ENCODE measurements at regions not wholly inside any gene's neighbourhood (a gene's known extent, or its start where the extent isn't known, plus 50 kb on each side); places are given as distances from the start of the nearest gene placed in this dataset.

DNA sequence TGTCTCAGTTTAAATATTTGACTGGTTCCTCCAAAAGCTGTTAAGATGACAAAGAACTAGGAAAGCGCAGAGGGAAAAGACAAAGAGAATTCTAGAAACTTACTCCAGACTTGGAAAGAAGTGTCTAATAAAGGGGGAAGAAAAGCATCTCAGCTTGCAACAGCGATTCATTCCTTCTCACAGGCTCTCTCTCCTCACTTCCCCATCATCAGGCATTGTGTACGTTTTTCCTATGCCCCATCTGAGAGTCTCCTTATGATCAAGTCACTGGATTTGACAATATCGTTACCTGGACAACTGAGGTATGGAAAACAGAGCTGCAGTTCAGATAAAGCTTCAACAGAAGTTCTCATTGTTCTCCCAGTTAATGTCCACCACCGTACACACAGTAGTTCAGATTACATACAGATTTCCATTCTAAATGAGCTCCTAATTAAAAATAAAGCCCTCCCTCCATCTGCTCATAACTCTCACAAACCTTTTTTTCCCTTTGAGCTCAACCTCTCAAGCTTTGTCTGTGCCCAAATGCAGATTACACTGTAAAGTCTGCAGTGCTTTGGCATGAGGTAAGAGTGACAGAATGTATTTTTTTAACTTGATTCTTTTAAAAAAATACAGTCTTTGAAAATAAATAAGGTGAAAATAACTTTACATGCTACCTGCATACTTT lies 254.4 kb upstream of the THBS1 start:
- no peak for DNase-seq

DNA sequence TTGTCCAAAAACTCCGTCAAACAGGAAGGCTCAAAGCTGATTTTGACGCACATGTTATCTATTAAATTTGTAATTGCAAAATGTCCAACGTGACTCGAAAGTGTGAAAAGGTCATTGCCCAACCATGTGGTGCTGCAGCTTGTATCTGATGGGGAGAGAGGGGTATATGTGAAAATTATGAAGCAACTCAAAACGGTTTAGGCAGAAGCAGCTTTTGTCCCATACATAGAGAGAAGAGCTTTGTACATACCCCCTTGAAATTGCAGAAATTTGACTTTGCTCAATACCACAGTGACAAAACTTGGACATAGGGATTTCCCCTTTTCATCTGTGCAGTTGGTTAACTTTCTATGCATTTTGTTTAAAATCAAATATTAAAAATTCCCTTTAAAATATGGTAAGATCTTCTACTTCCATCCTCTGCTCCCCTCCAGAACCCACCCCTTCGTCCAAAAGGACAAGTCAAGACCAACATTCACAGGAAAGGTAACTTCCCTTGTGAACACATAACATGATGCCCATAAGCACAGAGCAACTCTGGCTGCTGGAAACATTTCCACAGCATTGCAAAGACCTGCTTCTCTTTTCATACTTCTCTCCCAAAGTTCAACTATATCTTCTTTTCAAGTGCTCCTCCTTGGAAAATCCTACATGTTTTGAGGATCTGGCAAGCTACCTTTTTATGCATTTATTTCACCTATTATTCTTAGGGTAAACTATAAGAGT lies 253.7 kb upstream of the THBS1 start:
- DNase-seq: no peak

- no peak for DNase-seq
Observed at GRCh38 chr15:39330061-39330460, 250.8 kb upstream of the THBS1 start.

GRCh38 chr15:39331584-39331983 lies 249.3 kb upstream of the THBS1 start:
- no peak for DNase-seq

DNA sequence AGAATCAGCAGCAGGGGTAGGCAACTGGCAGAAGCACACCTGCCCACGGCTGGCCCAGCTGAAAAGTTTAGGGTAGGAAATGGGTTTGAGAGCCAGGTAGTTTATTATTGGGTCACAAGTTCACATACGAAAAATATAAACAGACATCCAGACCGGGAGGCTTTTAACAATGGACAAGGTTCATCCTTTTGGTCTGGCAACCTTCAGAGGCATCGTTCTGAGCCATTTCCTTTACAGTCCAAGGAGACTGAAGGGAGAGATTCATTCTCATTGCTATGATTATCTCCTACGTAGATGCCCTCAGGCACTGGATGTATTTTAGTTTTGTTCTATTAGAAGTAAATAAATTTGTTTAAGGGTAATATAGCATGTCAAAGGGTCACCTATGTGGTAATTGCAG lies 248.0 kb upstream of the THBS1 start:
- no peak for DNase-seq

DNA sequence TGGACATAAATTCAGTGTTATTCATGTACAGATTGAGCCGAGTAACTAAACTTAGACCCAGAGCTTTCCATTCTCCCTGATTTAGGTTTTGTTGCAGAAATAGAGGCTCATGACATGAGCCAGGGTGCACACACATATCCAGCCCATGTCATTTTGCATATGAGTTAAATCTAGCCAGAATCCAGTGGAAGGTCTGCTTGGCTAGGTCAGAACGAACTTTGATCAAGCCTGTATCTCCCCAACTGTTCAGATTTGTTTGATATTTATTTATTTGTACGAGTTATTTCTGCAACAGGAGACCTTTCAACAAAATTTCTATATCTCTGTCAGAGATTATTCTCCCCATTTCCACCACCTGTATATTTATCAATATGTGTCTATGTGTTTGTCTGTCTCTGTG lies 247.5 kb upstream of the THBS1 start:
- DNase-seq: no peak

DNA sequence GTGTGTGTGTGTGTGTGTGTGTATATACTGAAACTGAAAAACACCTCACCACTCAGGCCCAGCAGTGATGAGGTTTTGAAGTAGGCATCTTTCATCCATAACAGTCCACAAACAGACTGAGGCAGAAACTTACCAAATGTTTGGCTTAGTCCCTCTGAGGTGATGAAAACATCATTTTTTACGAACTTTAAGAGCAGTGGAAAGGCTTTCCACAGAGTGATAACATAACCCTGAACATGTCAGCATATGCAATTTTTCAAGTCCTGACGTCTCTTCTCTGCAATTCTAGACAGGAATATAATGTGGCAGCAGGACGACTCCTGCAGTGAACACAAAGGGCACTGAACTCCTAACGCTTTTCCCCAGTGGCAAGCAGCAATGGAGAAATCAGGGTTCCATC lies 247.0 kb upstream of the THBS1 start:
- DNase-seq: no peak

- no peak for DNase-seq
Observed at GRCh38 chr15:39336926-39337325, 244.0 kb upstream of the THBS1 start.

- no peak for DNase-seq
Observed at GRCh38 chr15:39338251-39338650, 242.6 kb upstream of the THBS1 start.

- no peak for DNase-seq
Observed at GRCh38 chr15:39340903-39341645, 239.8 kb upstream of the THBS1 start.

GRCh38 chr15:39344662-39345141 lies 236.2 kb upstream of the THBS1 start:
- DNase-seq: no peak

- no peak for DNase-seq
Observed at GRCh38 chr15:39345176-39345575, 235.7 kb upstream of the THBS1 start.

DNA sequence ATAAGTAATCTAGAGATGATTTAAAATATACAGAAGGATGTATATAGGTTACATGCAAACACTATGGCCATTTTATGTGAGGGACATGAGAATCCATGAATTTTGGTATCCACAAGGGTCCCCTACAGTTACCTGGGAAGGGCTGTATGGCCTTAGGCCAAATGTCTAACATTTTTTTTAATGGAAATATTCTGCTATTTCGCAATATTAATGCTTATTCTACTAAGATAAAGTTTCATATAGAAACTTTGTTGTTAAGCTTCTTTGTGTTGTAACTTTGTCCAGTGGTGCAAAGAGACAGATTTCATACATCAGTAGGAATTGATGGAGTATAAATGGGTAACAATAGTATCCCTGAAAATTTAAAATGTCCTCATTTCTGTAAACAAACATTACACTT lies 233.4 kb upstream of the THBS1 start:
- no peak for DNase-seq

DNA sequence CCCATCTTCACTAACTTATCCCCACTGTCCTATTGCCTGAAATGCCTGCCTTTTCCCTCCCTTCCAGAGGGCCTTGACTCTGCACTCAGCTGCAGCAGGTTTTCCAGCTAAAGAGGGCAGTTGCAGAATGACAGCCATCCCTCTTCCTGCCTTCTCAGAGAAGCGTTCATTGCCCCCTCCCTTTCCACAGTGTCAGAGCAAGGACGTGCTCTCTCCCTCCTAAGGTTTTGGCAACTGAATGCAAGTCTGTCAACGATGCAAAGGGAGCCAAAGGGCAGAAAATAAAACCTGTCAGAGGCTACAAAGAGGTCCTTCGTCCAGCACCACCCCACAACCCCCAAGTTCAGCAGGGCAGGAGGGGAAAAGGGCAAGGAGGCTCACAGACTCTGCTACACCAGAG lies 230.1 kb upstream of the THBS1 start:
- no peak for DNase-seq

DNA sequence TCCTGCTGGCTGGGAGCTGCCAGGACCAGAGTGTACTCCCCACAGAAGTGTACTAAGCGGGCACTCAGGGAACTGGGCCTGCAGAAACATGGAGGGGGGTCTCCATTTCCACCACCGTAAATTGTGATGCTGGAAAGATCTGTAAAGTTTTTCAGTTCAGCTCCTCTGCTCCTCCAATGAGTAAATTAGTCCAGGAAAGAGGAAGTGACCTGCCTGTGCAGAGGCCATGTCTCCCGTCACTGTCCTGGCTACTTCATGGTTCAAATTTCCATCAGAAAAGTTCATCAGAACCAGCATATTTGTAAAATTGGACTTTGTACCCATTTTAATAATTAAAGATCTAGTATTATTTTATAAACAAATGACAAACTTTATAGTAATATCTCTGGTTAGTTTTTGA lies 226.7 kb upstream of the THBS1 start:
- no peak for DNase-seq

- DNase-seq: no peak
Observed at GRCh38 chr15:39357480-39358268, 223.2 kb upstream of the THBS1 start.

DNA sequence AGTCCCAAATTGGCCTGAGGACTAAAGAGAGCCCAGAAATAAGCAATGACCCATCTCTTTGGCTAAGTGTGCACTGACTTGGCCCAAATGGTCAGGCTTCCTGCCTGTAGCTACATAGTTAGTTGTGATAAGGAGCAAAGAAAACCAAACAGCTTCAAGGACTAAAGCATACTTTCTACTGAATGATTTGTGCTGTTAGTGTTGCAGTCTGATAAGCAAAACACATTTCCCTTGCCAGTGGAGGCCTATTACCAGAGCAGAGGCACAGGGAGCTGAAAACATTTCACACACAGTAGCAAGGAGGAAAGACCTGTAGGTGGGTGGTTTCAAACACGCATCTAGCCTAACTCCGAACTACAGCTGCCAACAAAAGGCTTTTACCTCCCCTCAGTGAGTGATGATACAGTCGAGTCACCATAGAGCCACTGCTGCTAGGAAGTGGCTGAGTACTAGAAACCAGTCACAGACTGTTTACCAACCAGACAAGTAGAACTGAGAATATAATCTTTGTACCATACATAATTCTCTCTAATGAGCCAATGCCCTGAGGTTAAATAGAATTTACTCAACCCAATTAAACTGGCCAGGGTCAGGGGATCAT lies 222.3 kb upstream of the THBS1 start:
- DNase-seq: no peak

- DNase-seq: no peak
Observed at GRCh38 chr15:39359771-39360170, 221.1 kb upstream of the THBS1 start.

GRCh38 chr15:39360452-39360851 lies 220.4 kb upstream of the THBS1 start:
- no peak for DNase-seq

DNA sequence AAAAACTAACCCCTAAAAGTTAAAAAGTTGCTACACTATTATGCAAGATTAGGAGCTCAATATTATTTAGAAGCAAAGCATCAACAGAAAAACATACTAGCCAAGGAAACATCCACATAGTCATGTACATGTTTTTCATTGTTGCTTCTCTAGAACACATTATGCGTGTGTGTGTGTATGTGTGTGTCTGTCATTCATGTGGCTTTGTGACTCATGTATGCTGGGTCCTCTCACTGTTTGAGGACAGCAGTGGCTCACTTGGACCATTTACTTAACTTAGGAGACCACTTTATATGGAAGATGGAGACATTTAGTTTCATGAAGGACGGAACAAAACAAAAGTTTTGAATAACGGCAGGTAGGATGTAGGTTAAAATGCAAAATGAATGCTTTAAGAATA lies 219.4 kb upstream of the THBS1 start:
- DNase-seq: no peak

DNA sequence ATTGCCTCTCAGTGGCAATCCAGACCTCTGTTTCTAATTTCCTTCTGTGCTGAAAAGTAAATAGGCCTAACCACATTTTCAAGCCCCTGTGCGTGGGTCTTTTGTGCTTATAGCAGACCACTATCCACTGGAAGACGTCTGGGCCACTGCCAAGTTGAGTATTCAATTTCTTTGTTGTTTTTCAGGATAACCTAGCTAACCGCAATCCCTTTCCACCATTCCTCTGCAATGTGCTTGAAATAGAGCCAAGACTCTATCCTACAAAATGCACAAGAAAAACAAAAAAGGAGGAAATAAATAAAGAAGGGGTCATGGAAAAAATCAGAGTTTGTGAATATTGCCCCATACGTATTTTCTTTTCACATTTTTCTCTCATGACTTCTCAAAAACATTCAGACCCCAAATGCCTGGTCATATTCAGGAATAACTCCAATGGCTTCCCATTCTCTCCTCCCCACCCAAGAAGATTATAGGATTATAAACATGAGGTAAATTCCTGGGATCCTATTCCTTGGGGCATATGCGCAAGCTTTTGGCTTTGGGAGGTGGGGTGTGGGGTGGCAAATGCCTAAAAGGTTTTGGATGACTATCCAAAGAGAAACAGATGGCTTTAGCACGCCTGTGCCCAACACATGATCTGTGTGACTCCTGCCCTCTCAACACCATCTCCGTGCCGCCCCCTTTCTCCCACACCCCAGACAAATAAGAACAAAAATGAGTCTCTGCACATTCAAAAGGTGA lies 217.9 kb upstream of the THBS1 start:
- DNase-seq: no peak

All from effector CD8-positive, alpha-beta T cell (primary cell).